ENCODE measurements at regions not wholly inside any gene's neighbourhood (a gene's known extent, or its start where the extent isn't known, plus 50 kb on each side); places are given as distances from the start of the nearest gene placed in this dataset.

- Histone ChIP-seq H3K27ac (ENCODE audit: low read depth, low read length) (no peak overlapping the region), H3K36me3 (ENCODE audit: insufficient read depth, low read length) (no peaks in the 10 kb centered on the region), H3K9me3 (ENCODE audit: insufficient read depth, low read depth, low read length) (no peaks in the 10 kb centered on the region), H3K4me1 (ENCODE audit: insufficient read depth, low read length) (peaks cover 18% of the 10 kb centered on the region; the same call in 1 of the 2 replicates), H3K4me3 (ENCODE audit: low read length) (no peak overlapping the region), H3K27me3 (ENCODE audit: insufficient read depth, low read length) (no peaks in the 10 kb centered on the region), H3K9ac (ENCODE audit: low read depth, low read length) (no peak overlapping the region)
Measured at GRCh38 chr5:159784993-159785392, 131.3 kb upstream of the ADRA1B start.

- H3K27ac ChIP-seq (ENCODE audit: low read depth, low read length): no peak overlapping the region
- 94% methylated on average over 3 of the region's 3 CpGs for WGBS
- H3K9ac ChIP-seq (ENCODE audit: low read depth, low read length): no peak overlapping the region
- peaks cover 18% of the 10 kb centered on the region; the same call in 1 of the 2 replicates for H3K4me1 ChIP-seq (ENCODE audit: insufficient read depth, low read length)
- no peaks in the 10 kb centered on the region for H3K9me3 ChIP-seq (ENCODE audit: insufficient read depth, low read depth, low read length)
- no peak overlapping the region for H3K4me3 ChIP-seq (ENCODE audit: low read length)
- no peaks in the 10 kb centered on the region for H3K27me3 ChIP-seq (ENCODE audit: insufficient read depth, low read length)
- no peaks in the 10 kb centered on the region for H3K36me3 ChIP-seq (ENCODE audit: insufficient read depth, low read length)
Measured at GRCh38 chr5:159785656-159786055, 130.6 kb upstream of the ADRA1B start.

GRCh38 chr5:159786201-159786600, 130.1 kb upstream of the ADRA1B start:
- H3K27me3 ChIP-seq (ENCODE audit: insufficient read depth, low read length): no peaks in the 10 kb centered on the region
- no peaks in the 10 kb centered on the region for H3K36me3 ChIP-seq (ENCODE audit: insufficient read depth, low read length)
- no peak overlapping the region for H3K27ac ChIP-seq (ENCODE audit: low read depth, low read length)
- H3K4me1 ChIP-seq (ENCODE audit: insufficient read depth, low read length): peaks cover 18% of the 10 kb centered on the region; the same call in 1 of the 2 replicates
- H3K9ac ChIP-seq (ENCODE audit: low read depth, low read length): no peak overlapping the region
- WGBS: 93% methylated on average over 3 of the region's 3 CpGs
- H3K4me3 ChIP-seq (ENCODE audit: low read length): no peak overlapping the region
- no peaks in the 10 kb centered on the region for H3K9me3 ChIP-seq (ENCODE audit: insufficient read depth, low read depth, low read length)

GRCh38 chr5:159786901-159787691, 129.2 kb upstream of the ADRA1B start:
- no peak overlapping the region for H3K27ac ChIP-seq (ENCODE audit: low read depth, low read length)
- WGBS: 96% methylated on average over 14 of the region's 14 CpGs
- H3K4me1 ChIP-seq (ENCODE audit: insufficient read depth, low read length): peaks cover 18% of the 10 kb centered on the region; the same call in 1 of the 2 replicates
- no peaks in the 10 kb centered on the region for H3K9me3 ChIP-seq (ENCODE audit: insufficient read depth, low read depth, low read length)
- H3K4me3 ChIP-seq (ENCODE audit: low read length): no peak overlapping the region
- no peaks in the 10 kb centered on the region for H3K36me3 ChIP-seq (ENCODE audit: insufficient read depth, low read length)
- no peaks in the 10 kb centered on the region for H3K27me3 ChIP-seq (ENCODE audit: insufficient read depth, low read length)
- H3K9ac ChIP-seq (ENCODE audit: low read depth, low read length): no peak overlapping the region

- H3K4me3 ChIP-seq (ENCODE audit: low read length): no peak overlapping the region
- no peak overlapping the region for H3K9ac ChIP-seq (ENCODE audit: low read depth, low read length)
- 80% methylated on average over 2 of the region's 2 CpGs for WGBS
- no peaks in the 10 kb centered on the region for H3K9me3 ChIP-seq (ENCODE audit: insufficient read depth, low read depth, low read length)
- no peak overlapping the region for H3K27ac ChIP-seq (ENCODE audit: low read depth, low read length)
- peaks cover 18% of the 10 kb centered on the region; the same call in 1 of the 2 replicates for H3K4me1 ChIP-seq (ENCODE audit: insufficient read depth, low read length)
- H3K36me3 ChIP-seq (ENCODE audit: insufficient read depth, low read length): no peaks in the 10 kb centered on the region
- no peaks in the 10 kb centered on the region for H3K27me3 ChIP-seq (ENCODE audit: insufficient read depth, low read length)
Measured at GRCh38 chr5:159787837-159788236, 128.4 kb upstream of the ADRA1B start.

- H3K9me3 ChIP-seq (ENCODE audit: insufficient read depth, low read depth, low read length): no peaks in the 10 kb centered on the region
- no peaks in the 10 kb centered on the region for H3K27me3 ChIP-seq (ENCODE audit: insufficient read depth, low read length)
- H3K9ac ChIP-seq (ENCODE audit: low read depth, low read length): no peak overlapping the region
- H3K27ac ChIP-seq (ENCODE audit: low read depth, low read length): no peak overlapping the region
- WGBS: 92% methylated on average over 5 of the region's 5 CpGs
- peaks cover 17% of the 10 kb centered on the region; the same call in 1 of the 2 replicates for H3K4me1 ChIP-seq (ENCODE audit: insufficient read depth, low read length)
- no peak overlapping the region for H3K4me3 ChIP-seq (ENCODE audit: low read length)
- no peaks in the 10 kb centered on the region for H3K36me3 ChIP-seq (ENCODE audit: insufficient read depth, low read length)
Measured at GRCh38 chr5:159788835-159789331, 127.4 kb upstream of the ADRA1B start.

- 95% methylated on average over 2 of the region's 2 CpGs for WGBS
- no peak overlapping the region for H3K4me3 ChIP-seq (ENCODE audit: low read length)
- H3K36me3 ChIP-seq (ENCODE audit: insufficient read depth, low read length): no peaks in the 10 kb centered on the region
- H3K4me1 ChIP-seq (ENCODE audit: insufficient read depth, low read length): no peaks in the 10 kb centered on the region
- H3K27me3 ChIP-seq (ENCODE audit: insufficient read depth, low read length): no peaks in the 10 kb centered on the region
- no peaks in the 10 kb centered on the region for H3K9me3 ChIP-seq (ENCODE audit: insufficient read depth, low read depth, low read length)
- no peak overlapping the region for H3K9ac ChIP-seq (ENCODE audit: low read depth, low read length)
- H3K27ac ChIP-seq (ENCODE audit: low read depth, low read length): no peak overlapping the region
Measured at GRCh38 chr5:159792180-159792579, 124.1 kb upstream of the ADRA1B start.

GRCh38 chr5:159797261-159797970, 118.9 kb upstream of the ADRA1B start:
- no peaks in the 10 kb centered on the region for H3K36me3 ChIP-seq (ENCODE audit: insufficient read depth, low read length)
- no peak overlapping the region for H3K27ac ChIP-seq (ENCODE audit: low read depth, low read length)
- H3K4me3 ChIP-seq (ENCODE audit: low read length): no peak overlapping the region
- WGBS: over 99% methylated on average over 4 of the region's 4 CpGs
- no peaks in the 10 kb centered on the region for H3K4me1 ChIP-seq (ENCODE audit: insufficient read depth, low read length)
- H3K9me3 ChIP-seq (ENCODE audit: insufficient read depth, low read depth, low read length): no peaks in the 10 kb centered on the region
- H3K27me3 ChIP-seq (ENCODE audit: insufficient read depth, low read length): no peaks in the 10 kb centered on the region
- no peak overlapping the region for H3K9ac ChIP-seq (ENCODE audit: low read depth, low read length)

- 84% methylated on average over 8 of the region's 8 CpGs for WGBS
- no peaks in the 10 kb centered on the region for H3K4me1 ChIP-seq (ENCODE audit: insufficient read depth, low read length)
- no peak overlapping the region for H3K27ac ChIP-seq (ENCODE audit: low read depth, low read length)
- no peaks in the 10 kb centered on the region for H3K9me3 ChIP-seq (ENCODE audit: insufficient read depth, low read depth, low read length)
- H3K27me3 ChIP-seq (ENCODE audit: insufficient read depth, low read length): no peaks in the 10 kb centered on the region
- H3K9ac ChIP-seq (ENCODE audit: low read depth, low read length): no peak overlapping the region
- H3K36me3 ChIP-seq (ENCODE audit: insufficient read depth, low read length): no peaks in the 10 kb centered on the region
- H3K4me3 ChIP-seq (ENCODE audit: low read length): no peak overlapping the region
Measured at GRCh38 chr5:159799701-159800100, 116.6 kb upstream of the ADRA1B start.

GRCh38 chr5:159800131-159800840, 116.0 kb upstream of the ADRA1B start:
- Histone ChIP-seq H3K4me1 (ENCODE audit: insufficient read depth, low read length) (no peaks in the 10 kb centered on the region), H3K9ac (ENCODE audit: low read depth, low read length) (no peak overlapping the region), H3K9me3 (ENCODE audit: insufficient read depth, low read depth, low read length) (no peaks in the 10 kb centered on the region), H3K4me3 (ENCODE audit: low read length) (no peak overlapping the region), H3K36me3 (ENCODE audit: insufficient read depth, low read length) (no peaks in the 10 kb centered on the region), H3K27me3 (ENCODE audit: insufficient read depth, low read length) (no peaks in the 10 kb centered on the region), H3K27ac (ENCODE audit: low read depth, low read length) (no peak overlapping the region)
- WGBS: 96% methylated on average over 8 of the region's 8 CpGs

GRCh38 chr5:159801303-159801702, 115.0 kb upstream of the ADRA1B start:
- Histone ChIP-seq H3K27ac (ENCODE audit: low read depth, low read length) (no peak overlapping the region), H3K4me1 (ENCODE audit: insufficient read depth, low read length) (no peaks in the 10 kb centered on the region), H3K36me3 (ENCODE audit: insufficient read depth, low read length) (no peaks in the 10 kb centered on the region), H3K27me3 (ENCODE audit: insufficient read depth, low read length) (no peaks in the 10 kb centered on the region), H3K9ac (ENCODE audit: low read depth, low read length) (no peak overlapping the region), H3K9me3 (ENCODE audit: insufficient read depth, low read depth, low read length) (no peaks in the 10 kb centered on the region), H3K4me3 (ENCODE audit: low read length) (no peak overlapping the region)
- WGBS: 93% methylated on average over 7 of the region's 8 CpGs
